Upper lobe of left lung (tissue), 4 donors: ENCODE measurements at regions not wholly inside any gene's neighbourhood (a gene's known extent, or its start where the extent isn't known, plus 50 kb on each side); places are given as distances from the start of the nearest gene placed in this dataset.

ENCODE experiments used
- POLR2A ChIP-seq, 4 donors: fragments of 450-650 bp; IDR thresholded peaks; one replicate each; pipeline ENCODE4 v1.5.1; 2016 to 2017; ENCODE audit warnings: antibody characterized with exemption in 4 of 4, mild to moderate bottlenecking in 2 of 4
- TF ChIP-seq, protein P1 (sequence below), 6 experiments: fragments of 450-650 bp in 4 of 6; fragments of 200-600 bp in 2 of 6; sonication (generic) in 2 of 6; IDR thresholded peaks; one replicate each; pipeline ENCODE4 v1.5.1; 2016 to 2019; ENCODE audit warnings: antibody characterized with exemption in 6 of 6

DNA sequence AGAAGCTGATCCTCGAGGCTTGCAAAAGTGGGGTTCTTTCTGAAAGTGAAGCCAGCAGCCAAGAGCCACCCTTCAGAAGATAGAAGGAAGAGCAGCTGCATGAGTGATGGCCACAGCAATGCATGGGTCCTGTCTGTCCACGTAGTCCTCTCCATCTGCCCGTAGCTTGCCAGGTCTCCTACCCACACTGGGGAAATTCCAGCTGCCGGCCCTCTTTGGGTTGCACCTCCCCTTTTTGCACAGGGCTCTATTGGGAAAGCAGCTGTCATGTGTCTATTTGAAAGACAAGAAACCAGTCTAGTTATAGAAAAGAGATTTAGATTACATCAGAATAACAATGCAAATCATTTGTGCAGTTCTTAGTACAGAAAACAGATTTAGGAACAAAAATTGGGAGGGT is 204.4 kb downstream of the GIPC2 start:
- TF ChIP-seq, protein P1, sequence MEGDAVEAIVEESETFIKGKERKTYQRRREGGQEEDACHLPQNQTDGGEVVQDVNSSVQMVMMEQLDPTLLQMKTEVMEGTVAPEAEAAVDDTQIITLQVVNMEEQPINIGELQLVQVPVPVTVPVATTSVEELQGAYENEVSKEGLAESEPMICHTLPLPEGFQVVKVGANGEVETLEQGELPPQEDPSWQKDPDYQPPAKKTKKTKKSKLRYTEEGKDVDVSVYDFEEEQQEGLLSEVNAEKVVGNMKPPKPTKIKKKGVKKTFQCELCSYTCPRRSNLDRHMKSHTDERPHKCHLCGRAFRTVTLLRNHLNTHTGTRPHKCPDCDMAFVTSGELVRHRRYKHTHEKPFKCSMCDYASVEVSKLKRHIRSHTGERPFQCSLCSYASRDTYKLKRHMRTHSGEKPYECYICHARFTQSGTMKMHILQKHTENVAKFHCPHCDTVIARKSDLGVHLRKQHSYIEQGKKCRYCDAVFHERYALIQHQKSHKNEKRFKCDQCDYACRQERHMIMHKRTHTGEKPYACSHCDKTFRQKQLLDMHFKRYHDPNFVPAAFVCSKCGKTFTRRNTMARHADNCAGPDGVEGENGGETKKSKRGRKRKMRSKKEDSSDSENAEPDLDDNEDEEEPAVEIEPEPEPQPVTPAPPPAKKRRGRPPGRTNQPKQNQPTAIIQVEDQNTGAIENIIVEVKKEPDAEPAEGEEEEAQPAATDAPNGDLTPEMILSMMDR (IDR thresholded peaks at IDR 0.05), result no peak
- no peak for TF ChIP-seq POLR2A (IDR thresholded peaks at IDR 0.05)
